Natural killer cell treated with Interleukin-12 subunit alpha and Interleukin-12 subunit beta and Interleukin-15 and Interleukin-18, amount 100 ng/mL, for 72 hours (primary cell): ENCODE measurements at regions not wholly inside any gene's neighbourhood (a gene's known extent, or its start where the extent isn't known, plus 50 kb on each side); places are given as distances from the start of the nearest gene placed in this dataset.

Experiments used
- ATAC-seq, 2 donors: fragments of 150-1000 bp; cut with Tn5 transposase in 1 of 2; sonication (Bioruptor Pico), chemical (Tn5 transposase) in 1 of 2; 2 replicates each; pipeline ENCODE4 v1.10.0; 2021
- DNase-seq: peaks from one replicate; pipeline ENCODE4 v3.0.0; 2022; ENCODE audit warnings: low spot score
- H3K27ac Mint-ChIP-seq, 2 donors: 1 replicate in 1 of 2; 2 replicates in 1 of 2; pipeline ENCODE4 v1.8.0; 2022; ENCODE audit warnings: mixed read lengths in 2 of 2, mild to moderate bottlenecking in 1 of 2, moderate library complexity in 1 of 2
- H3K27me3 Mint-ChIP-seq, 2 donors: 1 replicate in 1 of 2; 2 replicates in 1 of 2; pipeline ENCODE4 v1.8.0; 2022; ENCODE audit warnings: mixed read lengths in 2 of 2
- H3K36me3 Mint-ChIP-seq: one replicate; pipeline ENCODE4 v1.8.0; 2022; ENCODE audit warnings: mixed read lengths
- H3K4me1 Mint-ChIP-seq, 2 donors: 1 replicate in 1 of 2; 2 replicates in 1 of 2; pipeline ENCODE4 v1.8.0; 2022; ENCODE audit warnings: low read depth in 2 of 2, mixed read lengths in 2 of 2, mild to moderate bottlenecking in 1 of 2
- H3K4me3 Mint-ChIP-seq: one replicate; pipeline ENCODE4 v1.8.0; 2022; ENCODE audit warnings: mixed read lengths
- H3K9me3 Mint-ChIP-seq: 2 replicates; pipeline ENCODE4 v1.8.0; 2022; ENCODE audit warnings: mixed read lengths

GRCh38 chr4:110675426-110675825, 52.5 kb upstream of the PITX2 start:
- Mint-ChIP-seq H3K9me3 (no peaks in the 10 kb centered on the region), H3K27ac (no peak overlapping the region), H3K27me3 (peaks cover 0 to 8% of the 10 kb centered on the region in 2 donors), H3K36me3 (no peaks in the 10 kb centered on the region), H3K4me3 (no peak overlapping the region), H3K4me1 (no peaks in the 10 kb centered on the region)
- no peak for DNase-seq
- no peak for ATAC-seq

- DNase-seq (no peak), ATAC-seq (no peak)
- no peaks in the 10 kb centered on the region for H3K4me1 Mint-ChIP-seq
- H3K4me3 Mint-ChIP-seq = no peak overlapping the region
- H3K36me3 Mint-ChIP-seq = no peaks in the 10 kb centered on the region
- H3K27me3 Mint-ChIP-seq = peaks cover 0 to 11% of the 10 kb centered on the region in 2 donors
- no peaks in the 10 kb centered on the region for H3K9me3 Mint-ChIP-seq
- H3K27ac Mint-ChIP-seq = no peak overlapping the region
Observed at GRCh38 chr4:110676241-110676640, 53.4 kb upstream of the PITX2 start.

- peaks cover 0 to 11% of the 10 kb centered on the region in 2 donors for H3K27me3 Mint-ChIP-seq
- H3K27ac Mint-ChIP-seq = no peak overlapping the region
- H3K4me1 Mint-ChIP-seq = no peaks in the 10 kb centered on the region
- ATAC-seq (no peak), DNase-seq (no peak)
- no peak overlapping the region for H3K4me3 Mint-ChIP-seq
- H3K9me3 Mint-ChIP-seq = no peaks in the 10 kb centered on the region
- no peaks in the 10 kb centered on the region for H3K36me3 Mint-ChIP-seq
Observed at GRCh38 chr4:110678517-110679227, 55.8 kb upstream of the PITX2 start.

- no peaks in the 10 kb centered on the region for H3K4me1 Mint-ChIP-seq
- ATAC-seq (no peak), DNase-seq (no peak)
- H3K27me3 Mint-ChIP-seq = peaks cover 0 to 11% of the 10 kb centered on the region in 2 donors
- no peak overlapping the region for H3K4me3 Mint-ChIP-seq
- H3K27ac Mint-ChIP-seq = no peak overlapping the region
- peaks cover 5% of the 10 kb centered on the region for H3K9me3 Mint-ChIP-seq
- no peaks in the 10 kb centered on the region for H3K36me3 Mint-ChIP-seq
Observed at GRCh38 chr4:110680265-110680664, 57.4 kb upstream of the PITX2 start.

- DNase-seq (no peak), ATAC-seq (no peak)
- Mint-ChIP-seq H3K9me3 (peaks cover 5% of the 10 kb centered on the region), H3K4me1 (no peaks in the 10 kb centered on the region), H3K27ac (no peak overlapping the region), H3K36me3 (no peaks in the 10 kb centered on the region), H3K4me3 (no peak overlapping the region), H3K27me3 (peaks cover 0 to 11% of the 10 kb centered on the region in 2 donors)
Observed at GRCh38 chr4:110681381-110681780, 58.5 kb upstream of the PITX2 start.

GRCh38 chr4:110682311-110682710, 59.4 kb upstream of the PITX2 start:
- H3K27me3 Mint-ChIP-seq = peaks cover 0 to 11% of the 10 kb centered on the region in 2 donors
- H3K36me3 Mint-ChIP-seq = no peaks in the 10 kb centered on the region
- H3K4me1 Mint-ChIP-seq = no peaks in the 10 kb centered on the region
- DNase-seq (no peak), ATAC-seq (no peak)
- H3K9me3 Mint-ChIP-seq = peaks cover 5% of the 10 kb centered on the region
- no peak overlapping the region for H3K27ac Mint-ChIP-seq
- no peak overlapping the region for H3K4me3 Mint-ChIP-seq

- no peaks in the 10 kb centered on the region for H3K4me1 Mint-ChIP-seq
- no peak for ATAC-seq
- DNase-seq = no peak
- H3K4me3 Mint-ChIP-seq = no peak overlapping the region
- H3K27me3 Mint-ChIP-seq = peaks cover 0 to 11% of the 10 kb centered on the region in 2 donors
- peaks cover 5% of the 10 kb centered on the region for H3K9me3 Mint-ChIP-seq
- no peaks in the 10 kb centered on the region for H3K36me3 Mint-ChIP-seq
- no peak overlapping the region for H3K27ac Mint-ChIP-seq
Observed at GRCh38 chr4:110683601-110684000, 60.7 kb upstream of the PITX2 start.

- Mint-ChIP-seq H3K36me3 (peaks cover 5% of the 10 kb centered on the region), H3K27ac (no peak overlapping the region), H3K9me3 (peaks cover 13% of the 10 kb centered on the region), H3K27me3 (no peaks in the 10 kb centered on the region), H3K4me1 (no peaks in the 10 kb centered on the region), H3K4me3 (no peak overlapping the region)
- no peak for DNase-seq
- ATAC-seq = no peak
Observed at GRCh38 chr4:110702326-110702725, 79.4 kb upstream of the PITX2 start.

GRCh38 chr4:110704748-110705439, 82.0 kb upstream of the PITX2 start:
- no peaks in the 10 kb centered on the region for H3K4me1 Mint-ChIP-seq
- no peak overlapping the region for H3K27ac Mint-ChIP-seq
- H3K4me3 Mint-ChIP-seq = no peak overlapping the region
- no peaks in the 10 kb centered on the region for H3K27me3 Mint-ChIP-seq
- H3K36me3 Mint-ChIP-seq = peaks cover 5% of the 10 kb centered on the region
- DNase-seq (no peak), ATAC-seq (no peak)
- H3K9me3 Mint-ChIP-seq = peaks cover 9% of the 10 kb centered on the region

GRCh38 chr4:110705440-110705782, 82.5 kb upstream of the PITX2 start:
- peaks cover 6% of the 10 kb centered on the region for H3K9me3 Mint-ChIP-seq
- peaks cover 5% of the 10 kb centered on the region for H3K36me3 Mint-ChIP-seq
- no peak for DNase-seq
- no peaks in the 10 kb centered on the region for H3K27me3 Mint-ChIP-seq
- ATAC-seq = no peak
- no peak overlapping the region for H3K27ac Mint-ChIP-seq
- no peak overlapping the region for H3K4me3 Mint-ChIP-seq
- no peaks in the 10 kb centered on the region for H3K4me1 Mint-ChIP-seq

GRCh38 chr4:110710070-110710469, 87.2 kb upstream of the PITX2 start:
- H3K4me3 Mint-ChIP-seq = no peak overlapping the region
- H3K36me3 Mint-ChIP-seq = peaks cover 4% of the 10 kb centered on the region
- DNase-seq = no peak
- H3K9me3 Mint-ChIP-seq = peaks cover 11% of the 10 kb centered on the region
- ATAC-seq = no peak
- H3K27ac Mint-ChIP-seq = no peak overlapping the region
- H3K27me3 Mint-ChIP-seq = no peaks in the 10 kb centered on the region
- no peaks in the 10 kb centered on the region for H3K4me1 Mint-ChIP-seq

GRCh38 chr4:110712486-110712885, 89.6 kb upstream of the PITX2 start:
- H3K27ac Mint-ChIP-seq = no peak overlapping the region
- peaks cover 4% of the 10 kb centered on the region for H3K36me3 Mint-ChIP-seq
- no peaks in the 10 kb centered on the region for H3K27me3 Mint-ChIP-seq
- H3K9me3 Mint-ChIP-seq = peaks cover 11% of the 10 kb centered on the region
- ATAC-seq (no peak), DNase-seq (no peak)
- no peaks in the 10 kb centered on the region for H3K4me1 Mint-ChIP-seq
- H3K4me3 Mint-ChIP-seq = no peak overlapping the region

- no peaks in the 10 kb centered on the region for H3K36me3 Mint-ChIP-seq
- no peak for DNase-seq
- ATAC-seq = no peak
- no peaks in the 10 kb centered on the region for H3K27me3 Mint-ChIP-seq
- peaks cover 10% of the 10 kb centered on the region for H3K9me3 Mint-ChIP-seq
- no peaks in the 10 kb centered on the region for H3K4me1 Mint-ChIP-seq
- H3K4me3 Mint-ChIP-seq = no peak overlapping the region
- no peak overlapping the region for H3K27ac Mint-ChIP-seq
Observed at GRCh38 chr4:110730318-110730717, 107.4 kb upstream of the PITX2 start.

- DNase-seq = no peak
- ATAC-seq = no peak
- no peak overlapping the region for H3K27ac Mint-ChIP-seq
- no peaks in the 10 kb centered on the region for H3K4me1 Mint-ChIP-seq
- H3K36me3 Mint-ChIP-seq = no peaks in the 10 kb centered on the region
- H3K9me3 Mint-ChIP-seq = peaks cover 6% of the 10 kb centered on the region
- no peaks in the 10 kb centered on the region for H3K27me3 Mint-ChIP-seq
- H3K4me3 Mint-ChIP-seq = no peak overlapping the region
Observed at GRCh38 chr4:110733901-110734300, 111.0 kb upstream of the PITX2 start.
